DOHH2 (cell line): ENCODE measurements at regions not wholly inside any gene's neighbourhood (a gene's known extent, or its start where the extent isn't known, plus 50 kb on each side); places are given as distances from the start of the nearest gene placed in this dataset.

Source experiments
- H3F3A ChIP-seq: fragments of 200-600 bp; sonication (generic), shearing (Covaris generic); 2 replicates; pipeline ENCODE4 v1.6.0; 2016; ENCODE audit warnings: antibody characterized with exemption, mild to moderate bottlenecking; ENCODE audit not compliant: control insufficient read depth, insufficient read depth
- H3K27ac ChIP-seq: fragments of 200-600 bp; sonication (generic); 2 replicates; pipeline ENCODE4 v1.5.1; 2014; ENCODE audit warnings: low read depth, mild to moderate bottlenecking, low read length, moderate library complexity
- H3K27me3 ChIP-seq: fragments of 200-600 bp; sonication (generic); 2 replicates; pipeline ENCODE4 v1.6.1; 2014; ENCODE audit warnings: mild to moderate bottlenecking, low read length, mixed read lengths; ENCODE audit not compliant: control insufficient read depth
- H3K36me3 ChIP-seq: fragments of 200-600 bp; sonication (generic); 2 replicates; pipeline ENCODE4 v1.6.1; 2014; ENCODE audit warnings: mild to moderate bottlenecking, low read length, moderate library complexity, mixed read lengths; ENCODE audit not compliant: control insufficient read depth
- H3K4me1 ChIP-seq: fragments of 200-600 bp; sonication (generic); 2 replicates; pipeline ENCODE4 v1.6.1; 2014; ENCODE audit warnings: mild to moderate bottlenecking, low read length, mixed read lengths; ENCODE audit not compliant: control insufficient read depth
- H3K4me2 ChIP-seq: fragments of 200-600 bp; sonication (generic); 2 replicates; pipeline ENCODE4 v1.6.0; 2014; ENCODE audit warnings: mild to moderate bottlenecking, low read length, moderate library complexity
- H3K4me3 ChIP-seq: fragments of 200-600 bp; sonication (generic); 2 replicates; pipeline ENCODE4 v1.5.1; 2014; ENCODE audit warnings: mild to moderate bottlenecking, low read length, mixed read lengths
- H3K79me2 ChIP-seq: fragments of 200-600 bp; sonication (generic); 2 replicates; pipeline ENCODE4 v1.6.1; 2014; ENCODE audit warnings: mild to moderate bottlenecking, low read length, mixed read lengths; ENCODE audit not compliant: control insufficient read depth
- H3K9me2 ChIP-seq: fragments of 200-600 bp; sonication (generic); replicated peaks from 2 replicates; pipeline ENCODE4 v1.6.1; 2014; ENCODE audit warnings: mild to moderate bottlenecking, low read length, mixed read lengths; ENCODE audit not compliant: control insufficient read depth
- H3K9me3 ChIP-seq: fragments of 200-600 bp; sonication (generic); 2 replicates; pipeline ENCODE4 v1.6.1; 2014; ENCODE audit warnings: antibody characterized with exemption, low read length, mixed read lengths; ENCODE audit not compliant: control insufficient read depth, insufficient read depth
- H4K20me1 ChIP-seq: fragments of 200-600 bp; sonication (generic); 2 replicates; pipeline ENCODE4 v1.6.0; 2014; ENCODE audit warnings: low read depth, mild to moderate bottlenecking, antibody characterized with exemption, low read length, moderate library complexity; ENCODE audit not compliant: control insufficient read depth, insufficient read depth
- CTCF ChIP-seq: fragments of 200-600 bp; sonication (generic); IDR thresholded peaks from one replicate; pipeline ENCODE4 v1.5.1; 2014; ENCODE audit warnings: antibody characterized with exemption, mild to moderate bottlenecking, low read depth, low read length; ENCODE audit not compliant: poor library complexity, severe bottlenecking
- EZH2phosphoT487 ChIP-seq: fragments of 200-600 bp; sonication (generic); IDR thresholded peaks from 2 replicates; pipeline ENCODE4 v1.6.1; 2017; ENCODE audit warnings: borderline replicate concordance, mild to moderate bottlenecking, antibody characterized with exemption, low read length, moderate library complexity, mixed read lengths

GRCh38 chr3:76438971-76439370 is 600.9 kb upstream of the ROBO2 start:
- H3K27ac ChIP-seq: no peak overlapping the region
- no peaks in the 10 kb centered on the region for H4K20me1 ChIP-seq
- H3K4me1 ChIP-seq: no peaks in the 10 kb centered on the region
- no peak overlapping the region for H3K4me3 ChIP-seq
- H3K27me3 ChIP-seq: no peaks in the 10 kb centered on the region
- no peaks in the 10 kb centered on the region for H3K36me3 ChIP-seq
- no peaks in the 10 kb centered on the region for H3F3A ChIP-seq
- no peak for TF ChIP-seq CTCF
- no peak for TF ChIP-seq EZH2phosphoT487
- H3K9me2 ChIP-seq: no peaks in the 10 kb centered on the region
- H3K9me3 ChIP-seq: no peaks in the 10 kb centered on the region
- H3K79me2 ChIP-seq: no peaks in the 10 kb centered on the region
- H3K4me2 ChIP-seq: no peak overlapping the region

GRCh38 chr3:76442374-76442915 is 597.5 kb upstream of the ROBO2 start:
- H3K4me2 ChIP-seq: no peak overlapping the region
- no peaks in the 10 kb centered on the region for H3K27me3 ChIP-seq
- H3F3A ChIP-seq: no peaks in the 10 kb centered on the region
- no peaks in the 10 kb centered on the region for H3K9me3 ChIP-seq
- no peaks in the 10 kb centered on the region for H3K36me3 ChIP-seq
- no peaks in the 10 kb centered on the region for H3K9me2 ChIP-seq
- no peak overlapping the region for H3K4me3 ChIP-seq
- no peaks in the 10 kb centered on the region for H4K20me1 ChIP-seq
- no peaks in the 10 kb centered on the region for H3K79me2 ChIP-seq
- TF ChIP-seq CTCF: no peak
- no peak for TF ChIP-seq EZH2phosphoT487
- H3K27ac ChIP-seq: no peak overlapping the region
- H3K4me1 ChIP-seq: no peaks in the 10 kb centered on the region

GRCh38 chr3:76456322-76456721 is 583.6 kb upstream of the ROBO2 start:
- H3K4me2 ChIP-seq: no peak overlapping the region
- H3K9me3 ChIP-seq: no peaks in the 10 kb centered on the region
- no peaks in the 10 kb centered on the region for H3K27me3 ChIP-seq
- no peak for TF ChIP-seq EZH2phosphoT487
- H3F3A ChIP-seq: no peaks in the 10 kb centered on the region
- no peaks in the 10 kb centered on the region for H3K4me1 ChIP-seq
- no peak overlapping the region for H3K4me3 ChIP-seq
- H3K27ac ChIP-seq: no peak overlapping the region
- H3K36me3 ChIP-seq: no peaks in the 10 kb centered on the region
- H3K9me2 ChIP-seq: no peaks in the 10 kb centered on the region
- no peaks in the 10 kb centered on the region for H3K79me2 ChIP-seq
- no peaks in the 10 kb centered on the region for H4K20me1 ChIP-seq

GRCh38 chr3:76463501-76463900 is 576.4 kb upstream of the ROBO2 start:
- Histone ChIP-seq H3K27me3 (no peaks in the 10 kb centered on the region), H3K4me3 (no peak overlapping the region), H3K9me2 (no peaks in the 10 kb centered on the region), H3K36me3 (no peaks in the 10 kb centered on the region), H4K20me1 (no peaks in the 10 kb centered on the region), H3K9me3 (no peaks in the 10 kb centered on the region), H3K27ac (no peak overlapping the region), H3K4me2 (no peak overlapping the region), H3F3A (no peaks in the 10 kb centered on the region), H3K79me2 (no peaks in the 10 kb centered on the region), H3K4me1 (no peaks in the 10 kb centered on the region)
- no peak for TF ChIP-seq CTCF
- TF ChIP-seq EZH2phosphoT487: no peak
